ENCODE measurements at regions not wholly inside any gene's neighbourhood (a gene's known extent, or its start where the extent isn't known, plus 50 kb on each side); places are given as distances from the start of the nearest gene placed in this dataset.
"Not testable (repeated sequence)": the region's sequence is repeated elsewhere in the genome, so short reads cannot be mapped to it uniquely, and the experiment has no call there.

DNA sequence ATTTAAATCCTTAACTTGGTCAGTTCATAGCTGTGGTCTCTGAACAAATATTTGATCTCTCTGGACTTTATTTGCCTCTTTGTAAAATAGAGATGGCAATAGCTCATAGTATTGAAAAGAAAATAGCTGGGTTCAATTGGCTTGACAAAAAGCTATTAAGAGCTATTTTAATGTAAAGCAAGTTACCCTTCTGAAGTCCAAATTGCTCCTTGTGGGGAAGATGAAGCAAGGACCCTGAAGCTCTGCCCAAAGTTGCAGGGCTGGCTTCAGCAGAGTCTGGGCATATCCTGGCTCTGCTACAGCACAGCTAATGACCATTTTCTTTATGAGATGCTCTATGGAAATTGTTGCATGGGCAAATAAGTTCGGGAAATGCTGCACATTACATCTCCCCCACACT lies 484.5 kb downstream of the TDRD3 start:
- no peak for DNase-seq

DNA sequence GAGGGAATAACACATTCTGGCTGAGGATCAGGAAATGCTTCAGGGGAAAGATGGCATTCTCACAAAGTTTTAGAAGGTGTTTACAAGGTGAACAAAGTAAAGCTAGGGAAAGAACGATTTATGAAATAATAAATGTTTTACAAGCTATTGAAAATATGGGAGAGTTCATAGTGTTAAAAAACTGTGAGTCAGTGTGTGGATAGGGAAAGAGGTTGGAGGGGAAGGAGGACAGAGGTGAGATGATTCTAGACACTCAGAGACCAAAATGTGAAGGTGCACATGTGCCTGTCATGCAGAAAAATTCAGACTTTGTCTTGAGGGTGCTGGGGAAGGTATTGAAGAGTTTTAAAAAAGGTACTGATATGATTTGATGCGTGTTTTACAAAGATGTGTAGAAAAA lies 476.1 kb downstream of the TDRD3 start:
- DNase-seq: no peak

DNA sequence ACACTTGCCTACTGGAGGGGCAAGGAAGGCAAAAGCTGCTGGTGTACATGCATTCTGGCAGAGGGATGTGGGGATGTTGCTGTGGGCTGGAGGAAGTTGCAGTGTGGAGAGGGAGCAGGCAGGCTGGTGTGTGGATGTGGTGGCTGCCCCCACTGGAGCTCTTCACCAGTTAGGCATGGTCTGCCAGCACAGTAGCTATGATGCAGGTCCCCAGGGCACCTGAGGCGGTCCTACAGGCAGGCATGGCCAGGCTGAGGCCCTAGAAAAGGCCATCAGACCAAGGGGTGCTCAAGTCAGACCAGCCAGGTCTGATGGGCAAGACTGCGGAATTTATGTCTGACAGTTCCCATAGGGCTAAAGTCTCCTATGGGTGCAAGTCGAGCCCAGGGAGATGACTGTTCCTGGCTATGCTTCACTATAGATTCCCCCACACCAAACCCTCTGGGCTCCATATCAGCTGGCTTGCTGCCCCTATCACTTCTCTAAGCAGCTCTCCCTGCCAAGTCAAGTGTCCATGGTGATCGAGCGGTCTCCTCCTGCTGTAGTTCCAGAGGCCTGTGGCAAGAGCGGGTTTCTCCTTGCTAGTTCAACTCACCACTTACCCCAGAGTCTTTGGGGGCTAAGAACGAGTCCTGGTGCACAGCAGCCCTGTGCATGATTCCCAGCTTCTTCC lies 473.1 kb downstream of the TDRD3 start:
- DNase-seq: no peak

DNA sequence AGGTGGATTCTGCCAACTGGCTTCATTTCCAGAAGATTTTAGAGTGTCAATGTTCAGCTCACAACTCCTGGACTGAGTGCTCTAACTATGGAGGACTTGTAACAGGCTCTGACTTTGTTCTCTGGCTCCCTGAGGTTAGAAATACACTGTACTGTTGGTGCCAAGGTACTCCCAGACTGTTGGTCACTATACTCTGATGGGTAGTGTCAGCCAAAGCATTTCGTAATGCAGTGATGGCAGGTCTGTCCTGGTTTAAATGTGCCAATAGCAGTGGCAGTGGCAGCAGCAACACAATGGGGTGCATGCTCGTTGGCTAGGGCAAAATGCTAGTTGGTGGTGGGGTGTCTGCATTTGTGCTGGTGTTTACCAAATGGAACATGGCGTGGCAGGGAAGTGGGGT lies 472.2 kb downstream of the TDRD3 start:
- DNase-seq: no peak

DNA sequence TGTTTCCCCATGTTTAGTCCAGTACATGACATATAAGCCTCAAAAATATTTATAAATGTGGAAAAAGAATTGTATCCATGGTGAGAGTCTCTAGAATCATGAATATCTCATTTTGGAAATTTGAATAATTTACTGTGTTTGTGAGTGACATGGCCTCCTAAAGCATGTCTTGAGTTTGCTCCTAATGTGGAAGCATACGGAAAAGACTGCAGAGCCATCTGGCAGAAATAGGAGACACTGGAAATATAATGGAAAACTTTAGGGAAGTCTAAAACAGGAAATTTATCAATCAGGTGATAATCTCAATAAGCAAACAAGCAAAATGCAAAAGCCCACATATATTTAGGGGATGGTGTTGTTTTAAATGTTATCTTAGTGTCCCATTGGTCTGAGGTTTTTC lies 465.0 kb downstream of the TDRD3 start:
- DNase-seq: no peak

DNA sequence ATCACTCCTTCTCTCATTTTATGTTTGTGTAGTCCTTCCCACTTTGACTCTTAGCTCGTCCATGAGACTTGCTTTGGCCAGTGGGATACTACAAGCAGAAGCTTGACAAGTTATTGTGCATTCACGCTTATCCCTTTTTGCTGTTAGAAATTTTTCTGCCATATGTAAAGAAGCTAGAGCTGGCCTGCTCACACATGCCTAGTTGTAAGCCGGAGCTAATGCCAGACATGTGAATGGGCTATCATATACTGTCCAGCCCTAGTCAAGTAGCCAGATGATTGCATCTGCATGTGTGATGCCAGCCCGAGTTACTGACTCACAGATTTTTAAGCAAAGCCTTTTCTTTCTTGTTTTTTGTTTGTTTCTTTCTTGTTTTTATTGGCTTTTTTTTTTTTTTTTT lies 460.7 kb downstream of the TDRD3 start:
- DNase-seq: no peak

DNA sequence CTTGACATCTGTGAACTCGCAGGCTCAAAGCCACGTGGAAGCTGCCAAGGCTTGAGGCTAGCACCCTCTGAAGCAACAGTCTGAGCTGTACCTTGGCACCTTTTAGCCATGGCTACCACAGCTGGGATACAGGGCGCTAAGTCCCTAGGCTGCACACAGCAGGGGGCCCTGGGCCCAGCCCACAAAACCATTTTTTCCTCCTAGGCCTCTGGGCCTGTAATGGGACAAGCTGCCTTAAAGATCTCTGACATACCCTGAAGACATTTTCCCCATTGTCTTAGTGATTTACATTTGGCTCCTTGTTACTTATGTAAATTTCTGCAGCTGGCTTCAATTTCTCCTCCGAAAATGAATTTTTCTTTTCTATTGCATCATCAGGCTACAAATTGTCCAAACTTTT lies 455.9 kb downstream of the TDRD3 start:
- no peak for DNase-seq

DNA sequence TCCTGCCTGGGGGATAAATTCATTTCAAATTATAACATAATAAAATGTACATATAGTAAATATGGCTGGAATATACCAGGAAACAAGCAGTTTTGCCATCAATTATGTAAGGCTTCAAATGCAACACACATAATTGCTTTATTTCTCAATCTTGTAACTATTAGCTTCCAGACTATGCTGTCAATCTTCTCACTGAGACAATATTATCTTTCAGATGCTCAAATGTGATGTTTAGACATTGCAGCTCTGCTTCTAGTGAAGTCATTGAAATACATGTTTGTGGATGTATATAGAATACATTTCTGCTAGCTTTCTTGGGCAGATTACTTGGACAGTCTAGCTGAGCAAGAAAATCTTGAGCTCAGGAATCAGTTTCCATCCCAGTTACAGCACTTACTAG lies 454.4 kb downstream of the TDRD3 start:
- DNase-seq: no peak

DNA sequence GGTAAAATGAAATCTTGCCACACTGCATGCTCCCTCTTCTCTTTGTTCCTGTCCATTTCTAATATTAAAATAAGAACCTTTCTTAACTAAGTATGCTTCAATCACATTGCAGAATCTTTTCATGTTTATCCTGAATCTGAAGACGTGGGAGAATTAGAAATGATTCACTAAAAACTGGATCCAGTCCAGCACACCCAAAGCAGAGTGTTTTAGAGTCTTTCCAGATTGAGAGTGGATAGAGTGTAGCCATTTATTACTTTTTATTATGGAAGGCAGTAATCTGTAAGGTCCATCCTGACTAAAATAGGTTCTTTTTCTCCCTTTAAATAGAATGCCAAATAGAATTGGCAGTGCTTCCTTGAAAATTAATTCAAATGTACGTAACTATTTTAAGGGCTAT lies 453.5 kb downstream of the TDRD3 start:
- no peak for DNase-seq

DNA sequence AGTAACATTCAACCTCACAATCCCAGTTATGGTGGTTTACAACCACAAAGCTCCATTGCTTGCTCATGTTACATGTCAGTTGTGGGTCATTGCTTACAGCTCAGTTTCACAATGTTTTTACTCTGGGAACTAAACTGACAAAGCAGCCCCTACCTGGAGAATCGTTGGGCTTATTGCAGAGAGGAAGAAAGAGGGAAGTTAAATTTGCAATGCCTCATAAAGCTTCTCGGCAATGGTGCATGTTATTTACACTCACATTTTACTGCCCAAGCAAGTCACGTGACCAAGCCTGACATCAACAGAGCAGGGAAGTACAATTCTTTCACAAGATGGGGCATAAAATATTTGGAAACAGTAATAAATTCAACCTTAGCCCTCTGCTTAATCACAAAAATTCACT lies 441.6 kb downstream of the TDRD3 start:
- DNase-seq: no peak

DNA sequence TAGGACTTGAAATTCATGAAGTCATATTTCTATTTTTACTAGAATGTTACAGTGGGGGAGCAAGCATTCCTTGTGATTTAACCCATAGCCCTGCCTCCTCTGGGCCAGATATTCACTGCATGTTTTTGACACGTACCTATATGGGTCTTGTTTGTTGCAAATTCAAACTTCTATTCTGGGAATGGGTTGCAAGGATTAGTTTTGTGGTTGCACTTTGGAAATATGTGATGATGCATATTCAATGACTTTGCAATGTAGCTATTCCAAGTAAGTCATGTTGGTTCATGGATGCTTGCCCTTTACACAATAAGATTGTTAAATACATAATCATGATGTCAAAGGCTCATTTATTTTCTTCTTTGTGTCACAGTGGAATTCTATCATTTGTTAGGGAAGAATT lies 440.8 kb downstream of the TDRD3 start:
- DNase-seq: no peak

DNA sequence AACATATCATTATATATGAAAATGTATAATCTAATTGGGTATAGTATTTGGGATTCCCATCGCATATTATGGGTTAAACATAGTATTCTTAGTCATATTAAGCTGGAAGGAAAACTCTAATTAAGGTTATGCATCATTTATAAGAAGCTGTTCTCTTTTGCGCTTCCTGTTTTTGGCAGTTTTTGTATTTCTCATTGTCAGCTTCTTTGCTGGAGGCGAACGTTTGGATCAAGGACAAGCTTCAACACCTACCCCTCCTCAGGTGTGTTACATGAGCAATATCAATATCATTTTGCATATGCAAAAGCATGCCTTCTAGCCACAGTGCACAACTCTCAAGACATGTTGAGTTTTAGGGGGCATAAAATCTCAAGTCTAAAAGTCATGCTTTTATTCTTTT lies 439.8 kb downstream of the TDRD3 start:
- no peak for DNase-seq

DNA sequence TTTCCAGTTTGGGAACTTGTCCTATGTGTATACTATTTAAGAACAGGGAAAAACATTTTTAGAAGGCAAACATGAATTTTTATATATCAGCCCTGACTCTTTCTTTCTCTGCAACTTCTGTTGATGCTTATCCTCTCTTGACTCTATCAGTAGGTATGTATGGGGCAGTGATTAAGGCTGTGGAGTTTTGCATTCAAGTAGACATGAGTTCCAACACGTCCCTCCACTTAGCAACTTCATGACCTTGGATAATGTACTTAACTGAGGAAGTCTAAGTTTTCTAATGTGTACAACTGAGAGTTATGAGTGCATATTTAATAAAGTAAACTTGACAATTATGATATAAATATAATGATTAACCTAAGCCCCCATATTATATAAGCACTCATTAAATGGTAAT lies 414.6 kb downstream of the TDRD3 start:
- DNase-seq: no peak

DNA sequence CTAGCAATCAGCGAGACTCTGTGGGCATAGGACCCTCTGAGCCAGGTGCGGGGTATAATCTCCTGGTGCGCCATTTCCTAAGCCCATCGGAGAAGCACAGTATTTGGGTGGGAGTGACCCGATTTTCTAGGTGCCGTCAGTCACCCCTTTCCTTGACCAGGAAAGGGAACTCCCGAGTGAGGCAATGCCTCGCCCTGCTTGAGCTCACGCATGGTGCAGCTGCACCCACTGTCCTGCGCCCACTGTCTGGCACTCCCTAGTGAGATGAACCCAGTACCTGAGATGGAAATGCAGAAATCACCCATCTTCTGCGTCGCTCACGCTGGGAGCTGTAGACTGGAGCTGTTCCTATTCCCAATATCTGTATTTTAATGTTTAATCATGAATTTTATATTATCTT lies 408.6 kb downstream of the TDRD3 start:
- DNase-seq: not testable (repeated sequence)

DNA sequence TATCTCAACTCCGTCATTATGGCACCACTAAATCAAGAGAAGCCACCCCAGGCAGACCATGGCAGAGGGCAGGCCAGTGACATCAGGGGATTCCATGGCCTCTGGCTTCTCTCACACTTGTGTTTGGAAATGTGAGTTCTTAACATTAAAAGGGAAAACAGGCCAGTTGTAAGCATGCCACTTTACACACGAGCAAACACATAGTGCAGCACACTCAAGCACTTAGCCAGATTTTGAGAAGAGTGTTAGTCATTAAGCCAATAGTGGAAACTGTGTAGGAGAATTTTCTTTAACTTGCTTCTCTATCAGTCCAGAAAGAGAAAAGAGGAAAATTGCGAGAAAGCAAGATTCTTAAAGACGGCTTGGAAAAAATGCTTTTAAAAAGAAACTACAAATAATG lies 401.5 kb downstream of the TDRD3 start:
- no peak for DNase-seq

DNA sequence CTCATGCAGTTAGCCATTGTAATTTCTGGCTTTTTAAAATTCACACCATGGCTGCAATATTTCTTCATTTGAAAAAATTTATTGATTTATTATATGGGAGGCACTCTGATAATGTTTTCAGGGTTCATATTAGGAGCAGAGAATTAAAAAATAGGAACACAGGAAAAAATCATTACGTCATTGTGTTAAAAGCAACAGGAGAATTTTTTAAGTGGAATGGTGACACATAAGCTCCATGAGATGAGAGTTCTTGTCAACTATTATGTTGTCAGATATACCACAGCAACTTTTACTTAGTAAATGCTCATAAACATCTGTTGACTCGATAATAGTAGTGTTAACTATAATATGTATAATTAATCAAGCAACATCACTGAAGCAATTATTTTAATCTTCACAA lies 400.1 kb downstream of the TDRD3 start:
- DNase-seq: no peak

DNA sequence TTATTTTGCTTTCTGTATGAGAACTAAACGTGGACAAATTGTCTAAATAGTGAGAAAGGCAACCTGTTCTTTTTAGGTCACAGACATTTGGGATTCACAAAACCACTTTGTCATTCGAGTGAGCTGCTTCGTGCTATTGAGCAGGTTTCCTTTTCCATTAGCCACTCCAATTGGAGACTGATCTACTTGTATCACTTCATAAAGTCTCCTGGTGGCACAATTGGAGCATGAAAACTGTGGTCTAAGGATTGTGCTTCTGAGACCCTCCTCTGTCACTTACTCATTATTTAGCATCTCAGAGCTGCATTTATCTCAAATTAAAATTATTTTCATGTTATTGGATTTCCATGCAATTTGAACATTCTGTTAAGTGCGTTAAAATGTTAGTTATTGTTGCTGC lies 397.7 kb downstream of the TDRD3 start:
- no peak for DNase-seq

DNA sequence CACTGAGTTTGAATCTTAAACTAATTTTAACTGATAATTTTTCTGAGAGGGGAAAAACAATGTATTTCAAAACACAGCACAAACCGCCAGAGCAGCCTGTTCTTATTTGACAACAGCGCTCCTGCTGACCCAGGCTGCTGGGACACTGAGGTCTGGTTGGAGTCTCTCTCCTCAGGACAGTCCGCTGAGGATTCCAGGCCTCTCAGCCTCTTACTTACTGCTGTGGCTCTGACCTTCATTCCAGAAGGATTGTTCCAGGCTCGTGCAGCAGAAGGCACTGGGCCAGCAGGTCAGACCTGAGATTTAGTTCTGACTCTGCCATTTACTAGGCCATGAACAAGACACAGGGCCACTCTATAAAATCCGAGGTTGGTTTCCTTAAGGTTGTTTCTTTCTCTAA lies 393.6 kb downstream of the TDRD3 start:
- no peak for DNase-seq

DNA sequence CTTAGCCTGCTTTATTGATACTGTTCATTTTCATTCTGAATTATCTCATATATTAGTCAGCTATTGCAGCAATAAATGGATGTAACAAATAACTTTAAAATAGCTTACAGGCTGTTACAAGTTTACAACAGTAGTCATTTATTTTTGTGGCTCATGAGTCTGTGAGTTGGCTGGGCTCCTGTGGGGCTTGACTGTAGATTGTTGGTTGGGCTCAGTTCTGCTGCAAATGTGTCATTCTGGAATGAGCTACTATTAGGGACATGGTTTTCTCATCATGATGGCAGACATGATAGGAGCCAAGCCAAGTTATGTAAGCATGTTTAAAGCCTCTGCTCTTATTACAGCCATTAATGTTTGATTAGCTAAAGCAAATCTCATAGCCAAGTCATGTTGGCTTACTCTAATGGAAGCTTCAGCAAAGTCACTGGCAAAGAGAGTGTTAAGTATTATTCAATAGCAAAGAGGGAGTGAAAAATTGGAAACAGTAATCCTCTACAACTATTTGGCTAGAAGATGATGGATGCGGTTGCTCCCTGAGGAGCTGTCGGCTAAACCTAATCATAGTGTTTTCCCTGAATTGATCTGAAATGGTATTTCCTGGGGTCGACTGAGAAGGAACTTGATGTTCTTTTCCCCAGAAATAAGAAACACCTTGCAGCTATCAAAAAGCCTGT lies 391.3 kb downstream of the TDRD3 start:
- no peak for DNase-seq

DNA sequence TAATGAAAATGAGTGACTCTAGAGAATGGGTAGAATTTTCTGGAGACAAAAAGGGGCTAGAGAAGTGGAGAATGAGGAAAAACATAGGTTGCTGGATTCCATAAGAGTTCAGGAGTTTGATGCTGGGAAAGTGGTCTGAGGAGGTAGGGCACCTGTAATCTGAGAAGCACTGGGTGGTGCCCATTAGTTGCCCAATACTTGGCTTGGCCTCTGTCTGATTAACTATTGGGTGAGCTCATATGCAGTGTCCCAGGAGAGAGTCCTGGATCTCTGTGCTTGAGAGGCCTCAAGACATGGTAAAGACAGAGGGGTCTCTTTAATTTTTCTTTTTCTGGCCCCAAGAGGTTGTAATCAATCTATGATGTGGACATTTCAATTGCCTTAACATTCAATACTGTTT lies 390.1 kb downstream of the TDRD3 start:
- no peak for DNase-seq

DNA sequence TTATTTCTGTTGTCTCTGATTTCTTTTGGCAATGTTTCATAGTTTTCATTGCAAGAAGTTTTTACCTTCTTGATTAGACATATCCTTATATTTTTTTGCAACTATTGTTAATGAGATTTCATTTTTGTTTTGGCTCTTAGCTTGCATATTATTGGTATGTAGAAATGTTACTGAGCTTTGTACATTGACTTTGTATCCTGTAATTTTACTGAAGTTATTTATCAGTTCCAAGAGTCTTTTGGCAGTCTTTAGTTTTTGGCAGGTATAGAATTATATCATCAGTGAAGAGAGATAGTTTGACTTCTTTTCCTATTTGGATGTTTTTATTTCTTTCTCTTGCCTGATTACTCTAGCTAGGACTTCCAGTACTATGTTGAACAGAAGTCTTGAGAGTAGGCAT lies 375.7 kb downstream of the TDRD3 start:
- DNase-seq: no peak

DNA sequence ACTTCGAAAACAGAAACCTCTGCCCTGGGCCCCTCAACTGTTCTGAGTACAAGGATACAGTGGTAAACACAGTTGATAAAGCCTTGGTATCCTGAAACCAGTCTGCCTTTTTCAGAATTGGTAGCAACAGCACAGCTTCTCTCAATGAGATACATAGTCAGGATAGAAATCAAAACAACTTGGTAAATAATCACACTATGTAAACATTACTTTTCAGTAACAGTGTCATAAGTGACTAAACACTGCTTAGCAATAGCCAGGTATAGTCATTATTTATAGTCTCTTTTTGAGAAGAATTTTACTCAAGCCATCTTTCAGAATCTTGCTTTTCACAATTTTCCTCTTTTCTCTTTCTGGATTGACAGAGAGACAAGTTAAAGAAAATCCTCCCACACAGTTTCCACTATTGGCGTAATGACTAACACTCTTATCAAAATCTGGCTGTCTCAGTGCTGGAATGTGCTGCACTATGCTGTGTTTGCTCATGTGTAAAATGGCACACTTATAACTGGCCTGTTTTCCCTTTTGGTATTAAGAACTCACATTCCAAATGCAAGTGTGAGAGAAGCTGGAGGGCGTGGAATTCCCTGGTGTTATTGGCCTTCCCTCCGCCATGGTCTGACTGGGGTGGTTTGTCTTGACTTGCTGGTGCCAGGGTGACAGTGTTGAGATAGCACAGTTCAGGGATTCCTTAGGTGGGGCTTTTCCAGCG lies 368.8 kb downstream of the TDRD3 start:
- no peak for DNase-seq

DNA sequence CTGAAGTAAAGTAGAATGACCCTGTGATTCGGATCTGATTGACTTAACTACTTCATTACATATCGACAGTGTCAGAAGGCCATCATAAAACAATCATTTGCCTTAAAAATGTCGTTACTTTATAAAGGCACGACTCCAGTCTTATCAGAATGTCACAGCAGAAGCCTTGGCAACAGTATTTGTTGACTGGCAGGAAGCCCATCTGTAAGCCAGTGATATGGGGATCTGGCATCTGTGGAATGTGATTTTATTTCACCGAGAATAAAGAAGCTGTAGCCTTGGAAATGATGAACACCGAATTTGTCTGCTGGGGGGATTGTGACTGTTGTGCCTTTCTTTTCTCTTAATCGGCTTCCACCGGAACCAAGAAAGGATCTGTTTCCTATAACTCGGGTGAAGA lies 362.5 kb downstream of the TDRD3 start:
- DNase-seq: no peak

DNA sequence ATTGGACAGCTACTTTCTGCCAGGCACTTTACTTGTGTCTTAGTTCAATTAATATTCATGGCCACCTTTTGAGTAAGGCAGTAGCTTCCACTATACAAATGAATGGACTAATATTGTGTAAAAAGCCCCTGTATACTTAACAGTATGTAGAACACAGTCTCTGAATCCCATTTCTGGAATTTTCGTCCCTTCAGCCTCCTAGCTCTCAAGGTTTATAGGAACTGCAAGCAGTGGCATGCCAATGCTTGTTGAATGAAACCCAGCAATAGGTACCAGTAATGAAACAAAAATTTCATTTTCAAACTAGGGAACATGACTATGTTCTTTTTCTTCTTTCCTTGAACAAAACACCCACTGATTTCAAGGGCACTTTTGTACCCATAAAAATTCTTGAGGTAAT lies 361.6 kb downstream of the TDRD3 start:
- no peak for DNase-seq
